Panc1 (cell line): ENCODE measurements at regions not wholly inside any gene's neighbourhood (a gene's known extent, or its start where the extent isn't known, plus 50 kb on each side); places are given as distances from the start of the nearest gene placed in this dataset.

Experiments used
- POLR2AphosphoS5 ChIP-seq: IDR thresholded peaks from 2 replicates; pipeline ENCODE4 v1.6.1; 2012; ENCODE audit warnings: mild to moderate bottlenecking, low read depth, low read length, moderate library complexity
- SIN3A ChIP-seq: IDR thresholded peaks from 2 replicates; pipeline ENCODE4 v1.6.1; 2012; ENCODE audit warnings: low read depth, mild to moderate bottlenecking, low read length, moderate library complexity, borderline replicate concordance; ENCODE audit not compliant: insufficient read depth
- TCF7L2 ChIP-seq: IDR thresholded peaks from 2 replicates; pipeline ENCODE4 v1.6.1; 2011; ENCODE audit warnings: mild to moderate bottlenecking, low read depth, low read length, inconsistent platforms
- TF ChIP-seq, protein P1 (sequence below): fragments of 450-650 bp; IDR thresholded peaks from 2 replicates; pipeline ENCODE4 v1.5.1; 2017; ENCODE audit warnings: mild to moderate bottlenecking
- TF ChIP-seq, protein P2 (sequence below), 2 experiments: IDR thresholded peaks; 2 replicates each; pipeline ENCODE4 v1.6.1; 2011 to 2012; ENCODE audit warnings: low read depth in 2 of 2, control low read depth in 1 of 2, low read length in 1 of 2, mild to moderate bottlenecking in 1 of 2, moderate library complexity in 1 of 2; ENCODE audit not compliant: insufficient read depth in 1 of 2

DNA sequence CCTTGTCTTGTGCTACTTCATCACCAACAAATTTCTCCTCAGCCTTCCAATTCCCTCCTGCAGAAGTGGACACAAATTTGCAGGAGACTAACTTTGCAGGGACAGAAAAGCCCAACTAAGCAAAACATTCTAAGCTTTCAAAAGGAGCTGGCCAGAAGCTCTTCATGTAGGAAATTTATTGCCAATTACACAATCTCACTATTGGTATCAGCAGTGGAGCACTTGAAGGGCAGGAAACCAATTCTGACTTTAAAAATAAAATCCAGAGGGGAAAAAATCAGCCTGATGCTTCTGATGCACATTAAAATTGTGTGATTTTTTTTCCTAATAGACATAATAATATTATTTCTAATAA, 193.3 kb downstream of the LY86 start:
- TF ChIP-seq POLR2AphosphoS5: no peak
- TF ChIP-seq, protein P1, sequence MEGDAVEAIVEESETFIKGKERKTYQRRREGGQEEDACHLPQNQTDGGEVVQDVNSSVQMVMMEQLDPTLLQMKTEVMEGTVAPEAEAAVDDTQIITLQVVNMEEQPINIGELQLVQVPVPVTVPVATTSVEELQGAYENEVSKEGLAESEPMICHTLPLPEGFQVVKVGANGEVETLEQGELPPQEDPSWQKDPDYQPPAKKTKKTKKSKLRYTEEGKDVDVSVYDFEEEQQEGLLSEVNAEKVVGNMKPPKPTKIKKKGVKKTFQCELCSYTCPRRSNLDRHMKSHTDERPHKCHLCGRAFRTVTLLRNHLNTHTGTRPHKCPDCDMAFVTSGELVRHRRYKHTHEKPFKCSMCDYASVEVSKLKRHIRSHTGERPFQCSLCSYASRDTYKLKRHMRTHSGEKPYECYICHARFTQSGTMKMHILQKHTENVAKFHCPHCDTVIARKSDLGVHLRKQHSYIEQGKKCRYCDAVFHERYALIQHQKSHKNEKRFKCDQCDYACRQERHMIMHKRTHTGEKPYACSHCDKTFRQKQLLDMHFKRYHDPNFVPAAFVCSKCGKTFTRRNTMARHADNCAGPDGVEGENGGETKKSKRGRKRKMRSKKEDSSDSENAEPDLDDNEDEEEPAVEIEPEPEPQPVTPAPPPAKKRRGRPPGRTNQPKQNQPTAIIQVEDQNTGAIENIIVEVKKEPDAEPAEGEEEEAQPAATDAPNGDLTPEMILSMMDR: no peak
- TF ChIP-seq, protein P2, sequence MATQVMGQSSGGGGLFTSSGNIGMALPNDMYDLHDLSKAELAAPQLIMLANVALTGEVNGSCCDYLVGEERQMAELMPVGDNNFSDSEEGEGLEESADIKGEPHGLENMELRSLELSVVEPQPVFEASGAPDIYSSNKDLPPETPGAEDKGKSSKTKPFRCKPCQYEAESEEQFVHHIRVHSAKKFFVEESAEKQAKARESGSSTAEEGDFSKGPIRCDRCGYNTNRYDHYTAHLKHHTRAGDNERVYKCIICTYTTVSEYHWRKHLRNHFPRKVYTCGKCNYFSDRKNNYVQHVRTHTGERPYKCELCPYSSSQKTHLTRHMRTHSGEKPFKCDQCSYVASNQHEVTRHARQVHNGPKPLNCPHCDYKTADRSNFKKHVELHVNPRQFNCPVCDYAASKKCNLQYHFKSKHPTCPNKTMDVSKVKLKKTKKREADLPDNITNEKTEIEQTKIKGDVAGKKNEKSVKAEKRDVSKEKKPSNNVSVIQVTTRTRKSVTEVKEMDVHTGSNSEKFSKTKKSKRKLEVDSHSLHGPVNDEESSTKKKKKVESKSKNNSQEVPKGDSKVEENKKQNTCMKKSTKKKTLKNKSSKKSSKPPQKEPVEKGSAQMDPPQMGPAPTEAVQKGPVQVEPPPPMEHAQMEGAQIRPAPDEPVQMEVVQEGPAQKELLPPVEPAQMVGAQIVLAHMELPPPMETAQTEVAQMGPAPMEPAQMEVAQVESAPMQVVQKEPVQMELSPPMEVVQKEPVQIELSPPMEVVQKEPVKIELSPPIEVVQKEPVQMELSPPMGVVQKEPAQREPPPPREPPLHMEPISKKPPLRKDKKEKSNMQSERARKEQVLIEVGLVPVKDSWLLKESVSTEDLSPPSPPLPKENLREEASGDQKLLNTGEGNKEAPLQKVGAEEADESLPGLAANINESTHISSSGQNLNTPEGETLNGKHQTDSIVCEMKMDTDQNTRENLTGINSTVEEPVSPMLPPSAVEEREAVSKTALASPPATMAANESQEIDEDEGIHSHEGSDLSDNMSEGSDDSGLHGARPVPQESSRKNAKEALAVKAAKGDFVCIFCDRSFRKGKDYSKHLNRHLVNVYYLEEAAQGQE (IDR thresholded peaks at IDR 0.05; ENCODE audit: insufficient read depth in 1 of 2, low read depth in 2 of 2, low read length in 1 of 2): no peak
- no peak for TF ChIP-seq SIN3A
- TF ChIP-seq TCF7L2: no peak
